GM12891 (cell line): ENCODE measurements at regions not wholly inside any gene's neighbourhood (a gene's known extent, or its start where the extent isn't known, plus 50 kb on each side); places are given as distances from the start of the nearest gene placed in this dataset.

Experiments used
- POLR2A ChIP-seq: IDR thresholded peaks from 2 replicates; pipeline ENCODE4 v1.6.1; 2011; ENCODE audit warnings: low read depth, low read length, control low read depth
- POLR2AphosphoS5 ChIP-seq: IDR thresholded peaks from 2 replicates; pipeline ENCODE4 v1.6.1; 2011; ENCODE audit warnings: low read depth, low read length, control low read depth
- POU2F2 ChIP-seq: IDR thresholded peaks from 2 replicates; pipeline ENCODE4 v1.6.1; 2011; ENCODE audit warnings: low read depth, mild to moderate bottlenecking, control low read depth, low read length, moderate library complexity
- SPI1 ChIP-seq: IDR thresholded peaks from 2 replicates; pipeline ENCODE4 v1.6.1; 2011; ENCODE audit warnings: low read depth, low read length, control low read depth
- TAF1 ChIP-seq: IDR thresholded peaks from 2 replicates; pipeline ENCODE4 v1.6.1; 2011; ENCODE audit warnings: low read depth, low read length, control low read depth

DNA sequence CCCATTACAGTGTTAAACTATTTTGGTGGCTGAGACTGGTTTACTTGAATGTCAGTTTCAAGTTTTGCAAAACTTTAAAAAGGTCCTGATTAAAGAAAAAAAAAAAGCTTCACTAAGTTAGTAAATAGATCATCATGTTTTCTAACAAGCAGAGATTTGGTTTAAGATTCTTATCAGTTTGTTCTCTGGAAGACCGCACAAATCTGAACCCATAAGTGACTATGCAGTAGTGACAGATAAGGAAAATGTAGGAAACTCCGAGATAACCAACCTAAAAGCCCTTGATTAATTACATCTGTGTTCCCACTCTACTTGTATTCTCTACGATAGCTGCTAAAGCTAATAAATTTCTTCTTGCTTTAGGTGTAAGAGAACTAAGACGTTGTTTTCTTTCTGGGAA, 1799.8 kb upstream of the ADGRL3 start:
- TF ChIP-seq POLR2A: no peak
- no peak for TF ChIP-seq POLR2AphosphoS5
- no peak for TF ChIP-seq TAF1
- TF ChIP-seq SPI1: no peak
- TF ChIP-seq POU2F2: no peak
